ENCODE measurements at regions not wholly inside any gene's neighbourhood (a gene's known extent, or its start where the extent isn't known, plus 50 kb on each side); places are given as distances from the start of the nearest gene placed in this dataset.
A peak's percentile ranks its signal among the peaks of the same experiment; 100 is the strongest.

- H3K27ac ChIP-seq (ENCODE audit: low read length): no peak overlapping the region
- Mint-ChIP-seq H3K4me1 (peaks cover 16 to 26% (median 20%) of the 10 kb centered on the region in 3 donors), H3K4me3 (no peak overlapping the region), H3K27me3 (peaks cover 0 to 4% of the 10 kb centered on the region in 2 donors), H3K36me3 (no peaks in the 10 kb centered on the region), H3K27ac (no peak overlapping the region), H3K9me3 (no peaks in the 10 kb centered on the region)
- no peak overlapping the region for H3K4me3 ChIP-seq (ENCODE audit: control insufficient read depth in 1 of 2, extremely low read depth in 1 of 2, low read length in 1 of 2)
- H3K27me3 ChIP-seq (replicated peaks in 1 of 2; ENCODE audit: control insufficient read depth in 2 of 2, extremely low read depth in 1 of 2, insufficient read depth in 2 of 2, low read length in 1 of 2): peaks cover 0 to 4% of the 10 kb centered on the region in 2 experiments
- no peaks in the 10 kb centered on the region for H3K9me3 ChIP-seq
- POLR2A ChIA-PET: interaction anchor here in 1 of 2 donors (0.6 kb wide), 1 partner anchor 25 kb away, joined by 3 read pairs; no protein-coding TSS in a partner anchor
- ATAC-seq (replicated peaks in 1 of 4) (no peak), DNase-seq (no peak)
- CTCF ChIA-PET: interaction anchor here in 1 of 2 donors (0.7 kb wide), 1 partner anchor 475 kb away, joined by 3 read pairs; no protein-coding TSS in a partner anchor
- 82% methylated on average over 4 of the region's 11 CpGs for WGBS (ENCODE audit: insufficient coverage)
- H3K4me1 ChIP-seq (ENCODE audit: control insufficient read depth in 1 of 2, extremely low read depth in 1 of 2, insufficient read depth in 2 of 2, low read length in 2 of 2): peaks cover 0 to 12% of the 10 kb centered on the region in 2 experiments
- H3K36me3 ChIP-seq (ENCODE audit: control insufficient read depth in 2 of 2, extremely low read depth in 1 of 2, insufficient read depth in 1 of 2, low read length in 1 of 2): no peaks in the 10 kb centered on the region
These were observed 288.0 kb upstream of the ANKRD55 start for GRCh38 chr5:56520986-56521730.

- peaks cover 18 to 29% (median 20%) of the 10 kb centered on the region in 3 donors for H3K4me1 Mint-ChIP-seq
- POLR2A ChIA-PET: no interaction called here
- no peak overlapping the region for H3K27ac Mint-ChIP-seq
These were observed 285.7 kb upstream of the ANKRD55 start for GRCh38 chr5:56518820-56519219.

GRCh38 chr5:56517011-56517416, 283.9 kb upstream of the ANKRD55 start:
- H3K36me3 Mint-ChIP-seq: no peaks in the 10 kb centered on the region
- POLR2A ChIA-PET: no interaction called here
- Histone ChIP-seq H3K36me3 (ENCODE audit: control insufficient read depth in 2 of 2, extremely low read depth in 1 of 2, insufficient read depth in 1 of 2, low read length in 1 of 2) (no peaks in the 10 kb centered on the region), H3K27ac (ENCODE audit: low read length) (no peak overlapping the region), H3K4me1 (ENCODE audit: control insufficient read depth in 1 of 2, extremely low read depth in 1 of 2, insufficient read depth in 2 of 2, low read length in 2 of 2) (peaks cover 0 to 12% of the 10 kb centered on the region in 2 experiments), H3K4me3 (ENCODE audit: control insufficient read depth in 1 of 2, extremely low read depth in 1 of 2, low read length in 1 of 2) (no peak overlapping the region), H3K9me3 (no peaks in the 10 kb centered on the region), H3K27me3 (replicated peaks in 1 of 2; ENCODE audit: control insufficient read depth in 2 of 2, extremely low read depth in 1 of 2, insufficient read depth in 2 of 2, low read length in 1 of 2) (peaks cover 0 to 4% of the 10 kb centered on the region in 2 experiments)
- peak overlapping the region in 1 of 2 donors; percentile 59 for H3K27ac Mint-ChIP-seq
- ATAC-seq (replicated peaks in 1 of 4): peak in 2 of 4 experiments; percentile 44 to 48
- H3K4me1 Mint-ChIP-seq: peaks cover 20 to 38% (median 24%) of the 10 kb centered on the region in 3 donors
- WGBS (ENCODE audit: insufficient coverage): 0% methylated on average over 1 of the region's 2 CpGs
- no peaks in the 10 kb centered on the region for H3K9me3 Mint-ChIP-seq
- DNase-seq: peak in 4 of 35 experiments; percentile 11 to 32 (median 14)
- CTCF ChIA-PET: no interaction called here
- peaks cover 0 to 4% of the 10 kb centered on the region in 2 donors for H3K27me3 Mint-ChIP-seq
- H3K4me3 Mint-ChIP-seq: no peak overlapping the region

More at GRCh38 chr5:56518820-56519219, 285.7 kb upstream of the ANKRD55 start:
- Mint-ChIP-seq H3K36me3 (no peaks in the 10 kb centered on the region), H3K4me3 (no peak overlapping the region), H3K27me3 (peaks cover 0 to 4% of the 10 kb centered on the region in 2 donors), H3K9me3 (no peaks in the 10 kb centered on the region)
- no peak overlapping the region for H3K4me3 ChIP-seq (ENCODE audit: control insufficient read depth in 1 of 2, extremely low read depth in 1 of 2, low read length in 1 of 2)
- peaks cover 0 to 4% of the 10 kb centered on the region in 2 experiments for H3K27me3 ChIP-seq (replicated peaks in 1 of 2; ENCODE audit: control insufficient read depth in 2 of 2, extremely low read depth in 1 of 2, insufficient read depth in 2 of 2, low read length in 1 of 2)
- H3K27ac ChIP-seq (ENCODE audit: low read length): no peak overlapping the region
- no peak for ATAC-seq (replicated peaks in 1 of 4)
- CTCF ChIA-PET: no interaction called here
- H3K36me3 ChIP-seq (ENCODE audit: control insufficient read depth in 2 of 2, extremely low read depth in 1 of 2, insufficient read depth in 1 of 2, low read length in 1 of 2): no peaks in the 10 kb centered on the region
- peaks cover 0 to 12% of the 10 kb centered on the region in 2 experiments for H3K4me1 ChIP-seq (ENCODE audit: control insufficient read depth in 1 of 2, extremely low read depth in 1 of 2, insufficient read depth in 2 of 2, low read length in 2 of 2)
- DNase-seq: no peak
- 78% methylated on average over 2 of the region's 4 CpGs for WGBS (ENCODE audit: insufficient coverage)
- H3K9me3 ChIP-seq: no peaks in the 10 kb centered on the region

GRCh38 chr5:56516441-56516840, 283.3 kb upstream of the ANKRD55 start:
- H3K4me1 ChIP-seq (ENCODE audit: control insufficient read depth in 1 of 2, extremely low read depth in 1 of 2, insufficient read depth in 2 of 2, low read length in 2 of 2): peaks cover 0 to 12% of the 10 kb centered on the region in 2 experiments
- H3K4me3 ChIP-seq (ENCODE audit: control insufficient read depth in 1 of 2, extremely low read depth in 1 of 2, low read length in 1 of 2): no peak overlapping the region
- Mint-ChIP-seq H3K36me3 (no peaks in the 10 kb centered on the region), H3K4me3 (no peak overlapping the region), H3K27ac (no peak overlapping the region), H3K4me1 (peaks cover 20 to 38% (median 24%) of the 10 kb centered on the region in 3 donors), H3K9me3 (no peaks in the 10 kb centered on the region), H3K27me3 (peaks cover 0 to 4% of the 10 kb centered on the region in 2 donors)
- H3K9me3 ChIP-seq: no peaks in the 10 kb centered on the region
- ATAC-seq (replicated peaks in 1 of 4) (no peak), DNase-seq (no peak)
- POLR2A ChIA-PET: no interaction called here
- peaks cover 0 to 4% of the 10 kb centered on the region in 2 experiments for H3K27me3 ChIP-seq (replicated peaks in 1 of 2; ENCODE audit: control insufficient read depth in 2 of 2, extremely low read depth in 1 of 2, insufficient read depth in 2 of 2, low read length in 1 of 2)
- H3K36me3 ChIP-seq (ENCODE audit: control insufficient read depth in 2 of 2, extremely low read depth in 1 of 2, insufficient read depth in 1 of 2, low read length in 1 of 2): no peaks in the 10 kb centered on the region
- no peak overlapping the region for H3K27ac ChIP-seq (ENCODE audit: low read length)
- CTCF ChIA-PET: interaction anchor here in 1 of 2 donors (0.6 kb wide), 1 partner anchor 49 kb away, joined by 3 read pairs; no protein-coding TSS in a partner anchor
- WGBS (ENCODE audit: insufficient coverage): 90% methylated on average over 5 of the region's 5 CpGs

DNA sequence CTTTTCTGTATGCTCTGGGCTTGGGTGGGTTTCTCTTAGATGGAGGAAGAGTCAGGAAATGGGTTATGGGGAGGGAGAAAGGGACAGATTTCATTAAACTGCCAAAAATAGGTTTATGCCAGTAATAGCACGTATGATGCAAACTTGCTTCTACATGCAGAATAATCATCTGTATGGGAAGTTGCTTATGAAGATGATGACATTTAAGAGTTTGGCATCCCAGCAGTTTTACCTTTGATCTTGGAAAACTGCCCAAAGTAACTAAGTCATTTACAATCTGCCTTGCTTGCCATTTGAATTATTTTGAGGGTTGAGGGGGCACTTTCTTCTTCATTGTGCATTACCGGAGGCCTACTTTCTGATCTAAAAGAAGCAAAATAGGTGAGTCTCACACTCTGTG, 282.9 kb upstream of the ANKRD55 start:
- Histone ChIP-seq H3K4me3 (ENCODE audit: control insufficient read depth in 1 of 2, extremely low read depth in 1 of 2, low read length in 1 of 2) (no peak overlapping the region), H3K9me3 (no peaks in the 10 kb centered on the region), H3K27me3 (replicated peaks in 1 of 2; ENCODE audit: control insufficient read depth in 2 of 2, extremely low read depth in 1 of 2, insufficient read depth in 2 of 2, low read length in 1 of 2) (peaks cover 0 to 4% of the 10 kb centered on the region in 2 experiments), H3K4me1 (ENCODE audit: control insufficient read depth in 1 of 2, extremely low read depth in 1 of 2, insufficient read depth in 2 of 2, low read length in 2 of 2) (peaks cover 0 to 12% of the 10 kb centered on the region in 2 experiments), H3K36me3 (ENCODE audit: control insufficient read depth in 2 of 2, extremely low read depth in 1 of 2, insufficient read depth in 1 of 2, low read length in 1 of 2) (no peaks in the 10 kb centered on the region), H3K27ac (ENCODE audit: low read length) (no peak overlapping the region)
- WGBS (ENCODE audit: insufficient coverage): 100% methylated on average over 1 of the region's 2 CpGs
- Mint-ChIP-seq H3K4me3 (no peak overlapping the region), H3K9me3 (no peaks in the 10 kb centered on the region), H3K36me3 (no peaks in the 10 kb centered on the region), H3K27me3 (peaks cover 0 to 4% of the 10 kb centered on the region in 2 donors), H3K27ac (no peak overlapping the region), H3K4me1 (peaks cover 20 to 38% (median 24%) of the 10 kb centered on the region in 3 donors)
- CTCF ChIA-PET: interaction anchor here in 1 of 2 donors (0.6 kb wide), 1 partner anchor 49 kb away, joined by 3 read pairs; no protein-coding TSS in a partner anchor
- POLR2A ChIA-PET: no interaction called here
- DNase-seq (no peak), ATAC-seq (replicated peaks in 1 of 4) (no peak)

DNA sequence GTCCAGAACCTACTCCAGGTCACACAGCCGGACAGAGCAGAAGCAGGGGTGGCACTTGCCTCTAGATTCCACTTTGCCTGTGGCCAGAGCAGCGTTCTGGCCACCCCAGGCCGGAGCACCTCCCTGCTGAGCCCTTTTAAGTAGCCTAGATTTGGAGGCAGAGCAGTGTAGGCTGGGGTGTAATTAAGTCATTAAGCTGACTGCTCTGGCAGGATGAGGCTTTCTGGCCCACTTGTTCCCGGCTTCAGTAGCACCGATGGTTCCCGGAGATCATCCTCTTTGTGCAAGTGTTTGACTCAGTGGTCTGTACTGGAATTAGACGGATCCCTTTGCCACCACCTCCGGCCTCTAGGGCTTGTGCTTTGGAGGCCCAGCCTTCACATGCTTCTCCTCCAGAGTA, 281.9 kb upstream of the ANKRD55 start:
- 83% methylated on average over 7 of the region's 8 CpGs for WGBS (ENCODE audit: insufficient coverage)

More for the DNA sequence above, 281.9 kb upstream of the ANKRD55 start:
- H3K4me3 Mint-ChIP-seq: no peak overlapping the region
- H3K27ac Mint-ChIP-seq: no peak overlapping the region
- POLR2A ChIA-PET: interaction anchor here (0.6 kb wide), 2 partner anchors 434 to 568 kb away, joined by 4 to 9 read pairs; no protein-coding TSS in a partner anchor
- no peak overlapping the region for H3K27ac ChIP-seq (ENCODE audit: low read length)
- H3K27me3 ChIP-seq (replicated peaks in 1 of 2; ENCODE audit: control insufficient read depth in 2 of 2, extremely low read depth in 1 of 2, insufficient read depth in 2 of 2, low read length in 1 of 2): no peaks in the 10 kb centered on the region
- DNase-seq: no peak
- no peaks in the 10 kb centered on the region for H3K9me3 Mint-ChIP-seq
- peaks cover 20 to 38% (median 24%) of the 10 kb centered on the region in 3 donors for H3K4me1 Mint-ChIP-seq
- peaks cover 0 to 12% of the 10 kb centered on the region in 2 experiments for H3K4me1 ChIP-seq (ENCODE audit: control insufficient read depth in 1 of 2, extremely low read depth in 1 of 2, insufficient read depth in 2 of 2, low read length in 2 of 2)
- CTCF ChIA-PET: no interaction called here
- no peaks in the 10 kb centered on the region for H3K27me3 Mint-ChIP-seq
- no peak overlapping the region for H3K4me3 ChIP-seq (ENCODE audit: control insufficient read depth in 1 of 2, extremely low read depth in 1 of 2, low read length in 1 of 2)
- H3K36me3 Mint-ChIP-seq: no peaks in the 10 kb centered on the region
- no peaks in the 10 kb centered on the region for H3K9me3 ChIP-seq
- ATAC-seq (replicated peaks in 1 of 4): no peak
- H3K36me3 ChIP-seq (ENCODE audit: control insufficient read depth in 2 of 2, extremely low read depth in 1 of 2, insufficient read depth in 1 of 2, low read length in 1 of 2): no peaks in the 10 kb centered on the region
